22Rv1 (cell line): ENCODE measurements at regions not wholly inside any gene's neighbourhood (a gene's known extent, or its start where the extent isn't known, plus 50 kb on each side); places are given as distances from the start of the nearest gene placed in this dataset.

Source experiments
- H3K27ac ChIP-seq: fragments of 450-650 bp; 2 replicates; pipeline ENCODE4 v1.5.1; 2017
- CTCF ChIP-seq: fragments of 450-650 bp; IDR thresholded peaks from 2 replicates; pipeline ENCODE4 v1.5.1; 2017; ENCODE audit warnings: mild to moderate bottlenecking
- ZFX ChIP-seq: fragments of 450-650 bp; IDR thresholded peaks from 2 replicates; pipeline ENCODE4 v1.6.1; 2017; ENCODE audit warnings: antibody characterized with exemption, borderline replicate concordance

DNA sequence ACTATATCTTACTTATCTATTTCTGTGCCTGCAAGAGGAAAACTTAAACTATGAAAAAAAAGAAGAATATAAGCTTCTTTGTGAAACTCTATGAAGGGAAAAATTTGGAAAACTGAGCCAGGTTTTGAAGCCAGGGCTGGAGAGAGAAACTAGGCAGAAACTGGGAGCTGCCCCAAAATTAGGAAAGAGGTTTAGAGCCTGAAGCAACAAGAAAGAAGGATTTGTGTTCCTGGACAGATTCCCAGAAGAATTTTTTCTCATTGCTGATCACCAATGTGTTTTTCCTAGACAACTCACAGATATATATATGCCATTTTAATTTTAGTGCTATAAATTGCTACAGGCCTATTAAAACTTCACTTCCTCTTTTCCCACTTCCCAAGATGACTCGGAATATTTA is 245.0 kb upstream of the GEMIN8 start:
- no peak for TF ChIP-seq CTCF
- no peak for TF ChIP-seq ZFX

DNA sequence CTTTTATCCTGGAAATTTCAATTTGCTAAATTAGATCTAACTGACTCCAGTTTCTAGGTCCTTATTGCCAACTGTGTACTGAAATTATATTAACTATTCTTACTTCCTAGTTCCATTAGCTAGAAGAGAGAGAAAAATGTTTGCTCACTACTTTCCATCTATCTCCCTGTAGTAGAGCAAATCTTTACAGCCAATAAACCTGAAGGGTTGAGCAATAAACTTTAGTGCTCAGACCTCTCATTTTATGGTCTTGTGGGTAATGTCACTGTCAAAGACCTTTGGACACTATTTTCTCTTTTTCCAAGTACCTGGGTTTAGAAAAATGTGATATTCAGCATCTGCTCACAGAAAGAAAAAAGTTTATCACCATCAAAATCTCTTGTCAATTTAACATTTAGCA is 237.5 kb upstream of the GEMIN8 start:
- TF ChIP-seq ZFX (no peak), CTCF (no peak)
- no peak overlapping the region for H3K27ac ChIP-seq

More for the DNA sequence above, 245.0 kb upstream of the GEMIN8 start:
- no peak overlapping the region for H3K27ac ChIP-seq

- no peak overlapping the region for H3K27ac ChIP-seq
- TF ChIP-seq CTCF (no peak), ZFX (no peak)
Measured at GRCh38 chrX:14266705-14267104, 237.0 kb upstream of the GEMIN8 start.

GRCh38 chrX:14243823-14244222 is 214.1 kb upstream of the GEMIN8 start:
- H3K27ac ChIP-seq, result no peak overlapping the region

DNA sequence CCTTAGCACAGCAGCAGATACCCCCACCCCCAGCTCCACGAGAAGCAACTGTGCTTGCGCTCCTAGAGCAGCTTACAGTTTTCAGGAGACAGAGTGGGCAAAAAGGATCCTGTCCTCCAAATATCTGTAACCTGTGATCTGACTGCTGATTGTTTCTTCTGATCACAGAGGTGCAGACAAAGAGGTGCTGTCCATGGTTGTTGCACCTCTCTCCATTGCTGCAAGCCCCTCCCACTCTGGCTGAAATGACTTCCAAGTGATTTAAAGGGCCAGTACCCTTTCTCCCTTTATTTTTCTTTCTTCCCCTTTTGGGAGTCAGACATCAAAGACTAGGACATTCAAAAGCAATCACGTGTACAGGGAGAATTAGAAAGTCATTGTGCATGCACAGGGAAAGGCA is 205.3 kb upstream of the GEMIN8 start:
- H3K27ac ChIP-seq, result no peak overlapping the region
- TF ChIP-seq ZFX (no peak), CTCF (no peak)

More at GRCh38 chrX:14243823-14244222, 214.1 kb upstream of the GEMIN8 start:
- TF ChIP-seq CTCF, result no peak

- no peak overlapping the region for H3K27ac ChIP-seq
- TF ChIP-seq CTCF (no peak), ZFX (no peak)
Measured at GRCh38 chrX:14232688-14233087, 203.0 kb upstream of the GEMIN8 start.

- no peak overlapping the region for H3K27ac ChIP-seq
- TF ChIP-seq CTCF, result no peak
- no peak for TF ChIP-seq ZFX
Measured at GRCh38 chrX:14228611-14229010, 198.9 kb upstream of the GEMIN8 start.
